ENCODE measurements at regions not wholly inside any gene's neighbourhood (a gene's known extent, or its start where the extent isn't known, plus 50 kb on each side); places are given as distances from the start of the nearest gene placed in this dataset.

DNA sequence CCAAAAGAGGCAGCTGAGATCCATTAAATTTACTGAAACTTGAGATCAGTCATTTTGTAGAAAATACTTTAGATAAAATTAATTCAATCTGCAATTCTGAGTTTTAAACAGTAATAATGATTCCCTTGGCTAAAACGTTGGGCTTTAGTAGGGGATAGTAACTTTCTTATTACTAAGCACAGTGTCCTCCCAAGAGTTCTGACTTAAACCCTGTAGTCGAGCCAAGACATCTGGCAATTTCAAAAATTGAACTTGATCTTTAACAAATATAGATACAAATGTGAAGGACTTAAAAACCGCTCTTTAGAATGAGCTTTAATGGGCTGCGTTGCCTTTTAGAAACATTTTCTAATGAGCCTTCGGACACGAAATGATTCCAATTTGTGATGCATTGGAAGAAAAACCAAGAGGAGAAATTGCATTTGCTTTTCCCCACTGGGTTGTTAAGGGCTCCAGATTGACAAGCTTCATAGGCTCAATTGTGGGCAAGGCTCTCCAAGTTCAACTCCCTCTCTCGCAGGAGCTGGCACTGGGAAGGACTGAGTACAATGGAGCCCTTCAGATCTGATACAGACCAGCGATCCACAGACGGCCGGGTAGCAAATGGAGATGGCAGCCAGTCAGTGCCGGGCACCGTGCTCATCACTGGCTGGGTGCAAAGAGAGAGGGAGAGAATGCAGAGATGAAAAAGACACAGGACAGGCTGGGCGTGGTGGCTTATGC, 921.3 kb upstream of the AUTS2 start (continued):
- TF ChIP-seq, protein P1, sequence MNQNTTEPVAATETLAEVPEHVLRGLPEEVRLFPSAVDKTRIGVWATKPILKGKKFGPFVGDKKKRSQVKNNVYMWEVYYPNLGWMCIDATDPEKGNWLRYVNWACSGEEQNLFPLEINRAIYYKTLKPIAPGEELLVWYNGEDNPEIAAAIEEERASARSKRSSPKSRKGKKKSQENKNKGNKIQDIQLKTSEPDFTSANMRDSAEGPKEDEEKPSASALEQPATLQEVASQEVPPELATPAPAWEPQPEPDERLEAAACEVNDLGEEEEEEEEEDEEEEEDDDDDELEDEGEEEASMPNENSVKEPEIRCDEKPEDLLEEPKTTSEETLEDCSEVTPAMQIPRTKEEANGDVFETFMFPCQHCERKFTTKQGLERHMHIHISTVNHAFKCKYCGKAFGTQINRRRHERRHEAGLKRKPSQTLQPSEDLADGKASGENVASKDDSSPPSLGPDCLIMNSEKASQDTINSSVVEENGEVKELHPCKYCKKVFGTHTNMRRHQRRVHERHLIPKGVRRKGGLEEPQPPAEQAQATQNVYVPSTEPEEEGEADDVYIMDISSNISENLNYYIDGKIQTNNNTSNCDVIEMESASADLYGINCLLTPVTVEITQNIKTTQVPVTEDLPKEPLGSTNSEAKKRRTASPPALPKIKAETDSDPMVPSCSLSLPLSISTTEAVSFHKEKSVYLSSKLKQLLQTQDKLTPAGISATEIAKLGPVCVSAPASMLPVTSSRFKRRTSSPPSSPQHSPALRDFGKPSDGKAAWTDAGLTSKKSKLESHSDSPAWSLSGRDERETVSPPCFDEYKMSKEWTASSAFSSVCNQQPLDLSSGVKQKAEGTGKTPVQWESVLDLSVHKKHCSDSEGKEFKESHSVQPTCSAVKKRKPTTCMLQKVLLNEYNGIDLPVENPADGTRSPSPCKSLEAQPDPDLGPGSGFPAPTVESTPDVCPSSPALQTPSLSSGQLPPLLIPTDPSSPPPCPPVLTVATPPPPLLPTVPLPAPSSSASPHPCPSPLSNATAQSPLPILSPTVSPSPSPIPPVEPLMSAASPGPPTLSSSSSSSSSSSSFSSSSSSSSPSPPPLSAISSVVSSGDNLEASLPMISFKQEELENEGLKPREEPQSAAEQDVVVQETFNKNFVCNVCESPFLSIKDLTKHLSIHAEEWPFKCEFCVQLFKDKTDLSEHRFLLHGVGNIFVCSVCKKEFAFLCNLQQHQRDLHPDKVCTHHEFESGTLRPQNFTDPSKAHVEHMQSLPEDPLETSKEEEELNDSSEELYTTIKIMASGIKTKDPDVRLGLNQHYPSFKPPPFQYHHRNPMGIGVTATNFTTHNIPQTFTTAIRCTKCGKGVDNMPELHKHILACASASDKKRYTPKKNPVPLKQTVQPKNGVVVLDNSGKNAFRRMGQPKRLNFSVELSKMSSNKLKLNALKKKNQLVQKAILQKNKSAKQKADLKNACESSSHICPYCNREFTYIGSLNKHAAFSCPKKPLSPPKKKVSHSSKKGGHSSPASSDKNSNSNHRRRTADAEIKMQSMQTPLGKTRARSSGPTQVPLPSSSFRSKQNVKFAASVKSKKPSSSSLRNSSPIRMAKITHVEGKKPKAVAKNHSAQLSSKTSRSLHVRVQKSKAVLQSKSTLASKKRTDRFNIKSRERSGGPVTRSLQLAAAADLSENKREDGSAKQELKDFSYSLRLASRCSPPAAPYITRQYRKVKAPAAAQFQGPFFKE (tag by site-specific recombination; IDR thresholded peaks at IDR 0.05; ENCODE audit: borderline replicate concordance): no peak
- TF ChIP-seq ZNF19 (tag by site-specific recombination; IDR thresholded peaks at IDR 0.05; ENCODE audit: low read depth) (no peak), ZNF654 (tag by site-specific recombination; IDR thresholded peaks at IDR 0.05; ENCODE audit: low read depth) (no peak), ZNF112 (tag by site-specific recombination; IDR thresholded peaks at IDR 0.05) (no peak), ZNF629 (tag by site-specific recombination; IDR thresholded peaks at IDR 0.05) (no peak), MEIS1 (CRISPR knock-in tag; IDR thresholded peaks at IDR 0.05; ENCODE audit: borderline replicate concordance) (no peak)

DNA sequence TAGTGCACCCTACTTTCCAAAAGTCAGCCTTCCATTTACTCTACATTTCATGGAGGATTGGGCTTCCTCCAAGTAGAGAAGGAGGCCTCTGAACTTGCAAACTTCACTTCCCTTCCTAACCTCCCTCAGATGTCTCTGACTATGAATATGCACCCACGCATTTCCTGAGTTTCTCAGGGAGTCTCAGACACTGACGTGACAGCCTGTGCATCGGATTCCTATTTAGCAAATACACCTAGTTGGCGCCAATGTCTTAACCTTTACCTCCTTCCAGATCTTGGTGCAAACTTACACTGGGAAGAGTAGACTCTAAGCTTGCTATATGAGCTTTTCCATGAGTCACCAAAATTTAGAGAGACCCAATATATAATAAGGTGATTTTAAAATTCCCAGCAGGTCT, 920.1 kb upstream of the AUTS2 start:
- Histone ChIP-seq H3K4me1 (ENCODE audit: control insufficient read depth, insufficient read depth, low read length) (no peaks in the 10 kb centered on the region), H3K27ac (ENCODE audit: extremely low read depth, low read depth, low read length) (no peak overlapping the region), H3K4me3 (ENCODE audit: low read depth, low read length) (no peak overlapping the region), H3K36me3 (ENCODE audit: control insufficient read depth in 2 of 2, insufficient read depth in 1 of 2, low read length in 2 of 2) (no peaks in the 10 kb centered on the region), H3K9me3 (ENCODE audit: control insufficient read depth, insufficient read depth, low read depth, low read length) (no peaks in the 10 kb centered on the region)
- POLR2A ChIA-PET: no interaction called here
- CTCF ChIA-PET: no interaction called here
- TF ChIP-seq ZNF747 (tag by site-specific recombination; IDR thresholded peaks at IDR 0.05) (no peak), ZNF701 (tag by site-specific recombination; IDR thresholded peaks at IDR 0.05) (no peak), ZNF76 (tag by site-specific recombination; IDR thresholded peaks at IDR 0.05; ENCODE audit: borderline replicate concordance, low read depth) (no peak), ZFHX2 (tag by site-specific recombination; conservative IDR thresholded peaks at IDR 0.05) (no peak), ZNF585B (tag by site-specific recombination; IDR thresholded peaks at IDR 0.05) (no peak), ZNF274 (IDR thresholded peaks at IDR 0.05; ENCODE audit: low read length) (no peak), ZNF274 (tag by site-specific recombination; IDR thresholded peaks at IDR 0.05; ENCODE audit: borderline replicate concordance) (no peak), MZF1 (tag by site-specific recombination; IDR thresholded peaks at IDR 0.05; ENCODE audit: borderline replicate concordance) (no peak), HOXD13 (CRISPR knock-in tag; IDR thresholded peaks at IDR 0.05; ENCODE audit: borderline replicate concordance) (no peak), ZBTB17 (tag by site-specific recombination; IDR thresholded peaks at IDR 0.05) (no peak), ZNF311 (tag by site-specific recombination; IDR thresholded peaks at IDR 0.05; ENCODE audit: borderline replicate concordance) (no peak), ZSCAN30 (tag by site-specific recombination; IDR thresholded peaks at IDR 0.05) (no peak), HOXA7 (CRISPR knock-in tag; IDR thresholded peaks at IDR 0.05; ENCODE audit: borderline replicate concordance) (no peak), ZNF404 (tag by site-specific recombination; IDR thresholded peaks at IDR 0.05) (no peak), ZNF37A (tag by site-specific recombination; IDR thresholded peaks at IDR 0.05) (no peak), BCL11A (tag by site-specific recombination; IDR thresholded peaks at IDR 0.05; ENCODE audit: low read depth) (no peak), ZNF48 (tag by site-specific recombination; IDR thresholded peaks at IDR 0.05) (no peak)
- TF ChIP-seq, protein P2, sequence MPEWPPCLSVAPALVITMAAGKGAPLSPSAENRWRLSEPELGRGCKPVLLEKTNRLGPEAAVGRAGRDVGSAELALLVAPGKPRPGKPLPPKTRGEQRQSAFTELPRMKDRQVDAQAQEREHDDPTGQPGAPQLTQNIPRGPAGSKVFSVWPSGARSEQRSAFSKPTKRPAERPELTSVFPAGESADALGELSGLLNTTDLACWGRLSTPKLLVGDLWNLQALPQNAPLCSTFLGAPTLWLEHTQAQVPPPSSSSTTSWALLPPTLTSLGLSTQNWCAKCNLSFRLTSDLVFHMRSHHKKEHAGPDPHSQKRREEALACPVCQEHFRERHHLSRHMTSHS (tag by site-specific recombination; IDR thresholded peaks at IDR 0.05): no peak
- TF ChIP-seq, protein P3, sequence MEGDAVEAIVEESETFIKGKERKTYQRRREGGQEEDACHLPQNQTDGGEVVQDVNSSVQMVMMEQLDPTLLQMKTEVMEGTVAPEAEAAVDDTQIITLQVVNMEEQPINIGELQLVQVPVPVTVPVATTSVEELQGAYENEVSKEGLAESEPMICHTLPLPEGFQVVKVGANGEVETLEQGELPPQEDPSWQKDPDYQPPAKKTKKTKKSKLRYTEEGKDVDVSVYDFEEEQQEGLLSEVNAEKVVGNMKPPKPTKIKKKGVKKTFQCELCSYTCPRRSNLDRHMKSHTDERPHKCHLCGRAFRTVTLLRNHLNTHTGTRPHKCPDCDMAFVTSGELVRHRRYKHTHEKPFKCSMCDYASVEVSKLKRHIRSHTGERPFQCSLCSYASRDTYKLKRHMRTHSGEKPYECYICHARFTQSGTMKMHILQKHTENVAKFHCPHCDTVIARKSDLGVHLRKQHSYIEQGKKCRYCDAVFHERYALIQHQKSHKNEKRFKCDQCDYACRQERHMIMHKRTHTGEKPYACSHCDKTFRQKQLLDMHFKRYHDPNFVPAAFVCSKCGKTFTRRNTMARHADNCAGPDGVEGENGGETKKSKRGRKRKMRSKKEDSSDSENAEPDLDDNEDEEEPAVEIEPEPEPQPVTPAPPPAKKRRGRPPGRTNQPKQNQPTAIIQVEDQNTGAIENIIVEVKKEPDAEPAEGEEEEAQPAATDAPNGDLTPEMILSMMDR (tag by site-specific recombination; IDR thresholded peaks at IDR 0.05): no peak
- TF ChIP-seq, protein P4, sequence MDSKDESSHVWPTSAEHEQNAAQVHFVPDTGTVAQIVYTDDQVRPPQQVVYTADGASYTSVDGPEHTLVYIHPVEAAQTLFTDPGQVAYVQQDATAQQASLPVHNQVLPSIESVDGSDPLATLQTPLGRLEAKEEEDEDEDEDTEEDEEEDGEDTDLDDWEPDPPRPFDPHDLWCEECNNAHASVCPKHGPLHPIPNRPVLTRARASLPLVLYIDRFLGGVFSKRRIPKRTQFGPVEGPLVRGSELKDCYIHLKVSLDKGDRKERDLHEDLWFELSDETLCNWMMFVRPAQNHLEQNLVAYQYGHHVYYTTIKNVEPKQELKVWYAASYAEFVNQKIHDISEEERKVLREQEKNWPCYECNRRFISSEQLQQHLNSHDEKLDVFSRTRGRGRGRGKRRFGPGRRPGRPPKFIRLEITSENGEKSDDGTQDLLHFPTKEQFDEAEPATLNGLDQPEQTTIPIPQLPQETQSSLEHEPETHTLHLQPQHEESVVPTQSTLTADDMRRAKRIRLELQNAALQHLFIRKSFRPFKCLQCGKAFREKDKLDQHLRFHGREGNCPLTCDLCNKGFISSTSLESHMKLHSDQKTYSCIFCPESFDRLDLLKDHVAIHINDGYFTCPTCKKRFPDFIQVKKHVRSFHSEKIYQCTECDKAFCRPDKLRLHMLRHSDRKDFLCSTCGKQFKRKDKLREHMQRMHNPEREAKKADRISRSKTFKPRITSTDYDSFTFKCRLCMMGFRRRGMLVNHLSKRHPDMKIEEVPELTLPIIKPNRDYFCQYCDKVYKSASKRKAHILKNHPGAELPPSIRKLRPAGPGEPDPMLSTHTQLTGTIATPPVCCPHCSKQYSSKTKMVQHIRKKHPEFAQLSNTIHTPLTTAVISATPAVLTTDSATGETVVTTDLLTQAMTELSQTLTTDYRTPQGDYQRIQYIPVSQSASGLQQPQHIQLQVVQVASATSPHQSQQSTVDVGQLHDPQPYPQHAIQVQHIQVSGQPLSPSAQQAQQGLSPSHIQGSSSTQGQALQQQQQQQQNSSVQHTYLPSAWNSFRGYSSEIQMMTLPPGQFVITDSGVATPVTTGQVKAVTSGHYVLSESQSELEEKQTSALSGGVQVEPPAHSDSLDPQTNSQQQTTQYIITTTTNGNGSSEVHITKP (tag by site-specific recombination; IDR thresholded peaks at IDR 0.05): no peak

Measured in HEK293 (cell line).